Ectodermal cell (in vitro differentiated cells): ENCODE measurements at regions not wholly inside any gene's neighbourhood (a gene's known extent, or its start where the extent isn't known, plus 50 kb on each side); places are given as distances from the start of the nearest gene placed in this dataset.
A peak's percentile ranks its signal among the peaks of the same experiment; 100 is the strongest.
"Not testable (repeated sequence)": the region's sequence is repeated elsewhere in the genome, so short reads cannot be mapped to it uniquely, and the experiment has no call there.

Source experiments
- H3K27ac ChIP-seq: 2 replicates; pipeline ENCODE4 v1.7.0; 2013; ENCODE audit warnings: mild to moderate bottlenecking, low read depth, low read length; ENCODE audit not compliant: insufficient read depth, poor library complexity, severe bottlenecking
- H3K27me3 ChIP-seq: 2 replicates; pipeline ENCODE4 v1.7.0; 2013; ENCODE audit warnings: mild to moderate bottlenecking, low read length; ENCODE audit not compliant: insufficient read depth, control insufficient read depth, poor library complexity, severe bottlenecking
- H3K36me3 ChIP-seq: one replicate; pipeline ENCODE4 v1.7.0; 2013; ENCODE audit warnings: low read length; ENCODE audit not compliant: control insufficient read depth, insufficient read depth
- H3K4me1 ChIP-seq: one replicate; pipeline ENCODE4 v1.7.0; 2013; ENCODE audit warnings: low read length; ENCODE audit not compliant: control insufficient read depth, insufficient read depth
- H3K4me3 ChIP-seq: 2 replicates; pipeline ENCODE4 v1.7.0; 2013; ENCODE audit warnings: low read depth, low read length, control low read depth; ENCODE audit not compliant: insufficient read depth
- H3K9me3 ChIP-seq: 2 replicates; pipeline ENCODE4 v1.7.0; 2013; ENCODE audit warnings: mild to moderate bottlenecking, low read length, moderate library complexity; ENCODE audit not compliant: control insufficient read depth
- WGBS, 2 experiments: methylation state at CpG; one replicate each; pipeline ENCODE4 v1.1.7; 2013; ENCODE audit warnings: missing lambda C conversion rate in 2 of 2; 5-methylcytosine and 5-hydroxymethylcytosine counted together

DNA sequence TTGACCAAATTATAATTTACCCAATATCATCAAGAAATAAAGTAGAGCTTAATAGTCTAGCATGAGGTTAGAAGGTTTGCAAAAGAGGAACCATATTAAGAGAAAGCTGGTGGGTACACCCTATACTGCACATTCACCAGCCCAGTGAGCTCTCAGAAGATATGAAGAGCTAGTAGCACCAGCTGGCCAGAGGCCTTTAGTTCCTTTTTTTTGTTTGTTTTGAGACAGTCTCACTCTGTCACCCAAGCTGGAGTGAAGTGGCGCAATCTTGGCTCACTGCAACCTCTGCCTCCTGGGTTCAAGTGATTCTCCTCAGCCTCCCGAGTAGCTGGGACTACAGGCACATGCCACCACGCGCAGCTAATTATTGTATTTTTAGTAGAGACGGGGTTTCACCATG, 1183.5 kb upstream of the CHAC2 start:
- H3K27me3 ChIP-seq, H3K4me1 ChIP-seq, H3K27ac ChIP-seq, H3K9me3 ChIP-seq, H3K36me3 ChIP-seq, H3K4me3 ChIP-seq: not testable (repeated sequence)
- WGBS, 2 experiments, result 85 to 91% methylated on average over 5 of the region's 5 CpGs

DNA sequence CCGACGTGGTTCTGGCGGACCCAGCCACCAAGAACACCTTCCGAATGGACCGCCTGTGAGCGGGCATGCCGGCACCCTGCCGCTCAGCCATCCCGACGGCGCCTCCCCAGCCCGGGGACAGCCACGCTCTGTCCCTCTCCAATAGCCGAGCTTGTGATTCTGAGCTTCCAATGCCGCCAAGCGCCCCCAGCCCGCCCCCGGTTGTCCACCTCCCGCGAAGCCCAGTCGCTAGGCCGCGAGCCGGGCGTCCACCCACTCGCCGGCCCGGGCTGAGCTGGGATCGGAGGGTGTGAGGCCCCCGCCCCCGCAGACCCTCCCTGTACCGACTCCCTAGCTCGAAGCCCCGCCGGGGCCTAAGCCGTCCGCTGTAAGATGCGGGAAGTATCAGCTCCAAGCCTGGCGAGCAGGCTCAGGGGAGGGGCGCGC, 1195.1 kb upstream of the CHAC2 start:
- 96% methylated on average over 41 of the region's 41 CpGs for WGBS, 2 experiments
- H3K27me3 ChIP-seq, result no peaks in the 10 kb centered on the region
- H3K4me3 ChIP-seq, result no peak overlapping the region
- H3K27ac ChIP-seq, result no peak overlapping the region
- H3K9me3 ChIP-seq, result no peaks in the 10 kb centered on the region
- no peaks in the 10 kb centered on the region for H3K4me1 ChIP-seq
- peaks cover 5% of the 10 kb centered on the region for H3K36me3 ChIP-seq

DNA sequence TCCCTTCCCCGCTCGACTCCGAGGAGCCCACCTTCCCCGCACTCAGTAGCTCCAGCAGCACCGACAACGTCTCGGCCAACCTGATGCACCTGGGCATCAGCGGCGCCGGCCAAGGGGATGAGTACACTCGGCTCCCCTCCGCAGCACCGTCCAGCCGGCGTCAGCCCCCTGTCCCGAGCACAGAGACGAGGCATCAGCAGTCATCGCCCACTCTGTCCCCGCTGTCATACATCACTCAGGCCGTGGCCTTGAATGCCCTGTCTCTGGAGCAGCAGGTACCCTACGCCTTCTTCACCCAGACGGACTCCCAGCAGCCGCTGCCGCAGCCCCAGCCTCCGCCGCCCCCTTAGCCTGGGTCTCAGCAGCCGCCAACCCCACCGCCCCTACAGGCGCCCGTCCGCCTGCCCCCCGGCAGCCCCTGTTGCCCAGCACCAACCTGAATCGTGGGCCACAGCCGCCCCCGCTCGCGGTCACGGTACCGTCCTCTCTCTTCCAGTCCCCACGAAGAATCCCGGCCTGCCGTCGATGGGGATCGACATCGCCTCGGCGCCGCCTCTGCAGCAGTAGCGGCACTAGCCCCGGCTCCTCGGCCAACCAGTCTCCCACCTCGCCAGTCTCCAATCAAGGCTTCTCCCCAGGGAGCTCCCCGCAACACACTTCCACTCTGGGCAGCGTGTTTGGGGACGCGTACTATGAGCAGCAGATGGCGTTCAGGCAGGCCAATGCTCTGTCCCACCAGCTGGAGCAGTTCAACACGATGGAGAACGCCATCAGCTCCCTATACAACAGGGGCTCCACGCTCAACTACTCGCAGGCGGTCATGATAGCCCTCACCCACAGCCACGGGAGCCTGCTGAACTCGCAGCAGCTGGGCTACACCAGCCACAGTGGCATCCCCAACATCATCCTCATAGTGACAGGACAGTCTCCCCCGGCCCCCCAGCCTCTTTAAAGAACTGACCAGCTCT, 1195.9 kb upstream of the CHAC2 start:
- Histone ChIP-seq H3K27me3 (no peaks in the 10 kb centered on the region), H3K4me3 (no peak overlapping the region), H3K9me3 (no peaks in the 10 kb centered on the region), H3K4me1 (no peaks in the 10 kb centered on the region), H3K27ac (no peak overlapping the region), H3K36me3 (peaks cover 5% of the 10 kb centered on the region)
- 96 to 97% methylated on average over 65 of the region's 65 CpGs for WGBS, 2 experiments

DNA sequence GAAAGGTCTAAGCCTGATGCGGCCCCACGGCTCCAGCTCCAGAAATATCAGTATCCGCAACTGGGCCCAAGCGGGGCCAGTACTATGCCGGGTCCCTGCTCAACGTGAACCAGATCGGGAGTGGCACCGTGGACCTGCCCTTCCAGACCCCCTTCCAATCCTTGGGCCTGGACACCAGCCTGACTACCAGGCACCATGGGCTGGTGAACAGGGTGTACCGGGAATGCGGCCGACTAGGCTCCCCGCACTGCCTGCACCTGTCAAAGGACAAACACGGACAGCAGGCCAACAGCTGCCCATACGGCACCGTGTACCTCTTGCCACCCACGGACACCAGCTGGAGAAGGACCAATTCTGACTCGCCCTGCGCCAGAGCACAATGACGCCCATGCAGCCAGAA, 1196.9 kb upstream of the CHAC2 start:
- Histone ChIP-seq H3K9me3 (no peaks in the 10 kb centered on the region), H3K36me3 (peaks cover 5% of the 10 kb centered on the region), H3K27ac (no peak overlapping the region), H3K27me3 (no peaks in the 10 kb centered on the region), H3K4me1 (no peaks in the 10 kb centered on the region), H3K4me3 (no peak overlapping the region)
- WGBS, 2 experiments, result 96% methylated on average over 19 of the region's 19 CpGs

DNA sequence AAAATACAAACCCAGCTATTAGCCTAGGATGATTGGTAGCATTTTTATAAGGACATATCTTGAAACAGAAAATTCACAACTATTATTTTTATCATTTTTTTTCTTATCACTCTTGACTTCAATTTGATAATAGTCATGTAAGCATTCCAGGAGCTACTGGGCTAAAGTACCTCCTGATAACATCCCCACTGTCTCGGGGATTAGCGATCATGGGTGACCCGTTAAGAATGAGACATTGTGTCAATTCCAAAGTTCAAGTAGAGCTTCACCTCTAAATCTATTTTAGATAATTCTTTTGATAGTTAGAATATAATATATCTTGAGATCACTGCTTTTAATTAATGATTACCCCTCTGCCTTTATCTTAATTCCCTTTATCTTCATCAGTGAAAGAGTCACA, 1204.5 kb upstream of the CHAC2 start:
- Histone ChIP-seq H3K9me3 (no peaks in the 10 kb centered on the region), H3K36me3 (no peaks in the 10 kb centered on the region), H3K4me1 (no peaks in the 10 kb centered on the region), H3K27ac (no peak overlapping the region), H3K4me3 (no peak overlapping the region), H3K27me3 (no peaks in the 10 kb centered on the region)
- 50 to 57% methylated on average over 2 to 3 of the region's 3 CpGs for WGBS, 2 experiments

DNA sequence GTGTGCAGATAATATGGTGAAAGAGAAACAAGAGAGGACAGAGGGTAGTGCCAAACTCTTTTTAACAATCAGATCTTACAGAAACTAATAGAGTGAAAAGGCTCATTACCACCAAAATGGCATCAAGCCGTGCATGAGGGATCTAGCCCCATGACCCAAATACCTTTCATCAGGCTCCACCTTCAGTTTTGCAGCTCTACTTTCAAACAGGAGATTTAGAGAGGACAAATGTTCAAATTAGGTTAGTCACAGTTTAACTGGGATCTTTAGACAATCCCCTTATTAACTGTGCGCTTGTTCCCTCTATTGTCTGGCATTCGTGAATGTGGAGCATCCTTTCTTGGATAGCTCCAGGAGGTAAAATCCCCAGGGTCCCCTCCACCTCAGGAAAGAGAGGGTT, 1209.3 kb upstream of the CHAC2 start:
- Histone ChIP-seq H3K27me3 (no peaks in the 10 kb centered on the region), H3K9me3 (no peaks in the 10 kb centered on the region), H3K27ac (peak overlapping the region; percentile 56), H3K4me3 (no peak overlapping the region), H3K36me3 (no peaks in the 10 kb centered on the region), H3K4me1 (no peaks in the 10 kb centered on the region)
- WGBS, 2 experiments, result 10 to 16% methylated on average over 3 of the region's 3 CpGs

DNA sequence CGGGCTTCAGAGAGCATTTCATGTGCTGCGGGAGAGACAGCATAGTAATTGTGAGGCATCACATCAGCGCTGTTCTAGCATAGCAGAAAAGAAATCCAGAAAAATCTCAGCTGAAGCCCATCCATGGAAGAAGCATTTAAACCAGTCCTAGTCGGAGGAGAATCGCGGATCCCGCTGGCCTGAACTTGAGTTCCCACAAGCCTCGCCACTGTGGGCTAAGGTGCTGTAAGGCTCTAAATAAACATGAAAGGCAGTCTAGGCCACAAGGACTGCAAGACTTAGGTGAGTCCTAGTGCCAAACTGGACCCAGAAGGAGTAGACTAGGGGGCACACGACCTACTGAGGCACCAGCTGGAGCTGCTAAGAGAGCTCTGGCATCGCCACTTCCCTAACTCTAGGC, 1225.3 kb upstream of the CHAC2 start:
- Histone ChIP-seq H3K4me1 (no peaks in the 10 kb centered on the region), H3K4me3 (no peak overlapping the region), H3K27ac (no peak overlapping the region), H3K27me3 (no peaks in the 10 kb centered on the region), H3K36me3 (no peaks in the 10 kb centered on the region), H3K9me3 (no peaks in the 10 kb centered on the region)
- WGBS, 2 experiments, result 97% methylated on average over 10 of the region's 10 CpGs

DNA sequence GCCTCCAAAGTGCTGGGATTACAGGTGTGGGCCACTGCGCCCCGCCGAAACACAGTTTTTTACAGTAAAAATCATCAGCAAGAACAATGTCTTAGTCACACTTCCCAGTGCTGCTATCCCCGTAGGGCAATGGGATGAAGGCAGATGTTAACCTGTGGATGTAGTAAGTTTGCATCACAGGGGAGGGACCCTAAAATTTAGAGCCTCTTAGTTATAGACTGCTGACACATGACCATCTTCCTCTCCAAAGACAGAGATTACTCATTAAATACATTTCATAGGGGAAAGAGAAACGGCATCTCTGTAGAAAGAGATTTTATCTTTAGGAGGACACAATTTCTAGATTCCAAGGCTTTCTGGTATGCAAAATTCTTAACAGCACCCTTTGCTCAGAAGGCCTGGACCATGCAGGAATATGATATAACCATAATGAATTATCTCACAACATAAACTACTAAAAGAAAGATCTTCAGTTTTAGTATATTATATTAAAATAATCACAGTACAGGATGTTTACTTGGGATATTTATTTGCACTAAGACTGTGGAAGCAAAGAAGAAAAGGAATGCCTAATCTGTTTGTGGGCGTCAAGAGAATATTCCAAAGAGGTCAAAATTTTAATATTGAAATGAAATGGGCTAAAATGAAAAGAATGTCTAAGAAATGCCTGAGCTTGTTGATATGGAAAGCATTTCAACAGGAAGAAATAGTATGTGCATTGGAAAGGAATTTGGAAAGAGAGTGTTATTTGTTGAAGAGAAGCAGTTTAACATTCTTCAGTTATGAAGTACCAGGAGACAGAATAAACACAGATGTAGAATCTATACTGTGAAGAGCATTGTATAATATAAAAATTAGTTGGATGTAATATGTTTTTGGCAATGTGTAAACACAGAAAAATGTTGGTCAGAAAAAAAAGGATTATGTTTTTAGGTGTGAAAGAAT, 1228.3 kb upstream of the CHAC2 start:
- Histone ChIP-seq H3K4me3 (no peak overlapping the region), H3K36me3 (no peaks in the 10 kb centered on the region), H3K9me3 (no peaks in the 10 kb centered on the region), H3K27ac (no peak overlapping the region), H3K4me1 (no peaks in the 10 kb centered on the region), H3K27me3 (no peaks in the 10 kb centered on the region)
- 93 to 100% methylated on average over 5 of the region's 6 CpGs for WGBS, 2 experiments

DNA sequence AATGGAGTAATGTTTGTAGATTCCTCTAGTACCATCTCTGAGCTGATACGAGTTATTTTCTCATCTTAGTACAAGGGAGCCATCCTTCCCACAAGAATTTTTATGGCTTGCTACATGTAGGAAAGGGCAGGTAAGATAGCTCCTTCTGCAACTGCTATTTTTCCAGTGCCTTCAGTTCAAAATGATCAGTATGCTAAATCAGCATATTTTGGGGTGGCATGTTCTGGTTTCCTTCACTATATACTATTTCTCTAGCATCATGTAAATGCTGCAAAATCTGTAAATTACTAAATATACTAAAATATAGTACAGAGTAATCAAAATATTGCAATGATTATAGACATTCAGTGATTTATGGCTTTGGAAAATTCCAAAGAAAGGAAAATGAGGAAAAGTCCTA, 1230.0 kb upstream of the CHAC2 start:
- H3K4me1 ChIP-seq, result no peaks in the 10 kb centered on the region
- no peaks in the 10 kb centered on the region for H3K36me3 ChIP-seq
- no peaks in the 10 kb centered on the region for H3K27me3 ChIP-seq
- WGBS, 2 experiments, result 82% methylated on average over 1 of the region's 1 CpG; no CpG with 5 or more reads in 1 of the 2 experiments
- H3K27ac ChIP-seq, result no peak overlapping the region
- H3K9me3 ChIP-seq, result no peaks in the 10 kb centered on the region
- H3K4me3 ChIP-seq, result no peak overlapping the region

DNA sequence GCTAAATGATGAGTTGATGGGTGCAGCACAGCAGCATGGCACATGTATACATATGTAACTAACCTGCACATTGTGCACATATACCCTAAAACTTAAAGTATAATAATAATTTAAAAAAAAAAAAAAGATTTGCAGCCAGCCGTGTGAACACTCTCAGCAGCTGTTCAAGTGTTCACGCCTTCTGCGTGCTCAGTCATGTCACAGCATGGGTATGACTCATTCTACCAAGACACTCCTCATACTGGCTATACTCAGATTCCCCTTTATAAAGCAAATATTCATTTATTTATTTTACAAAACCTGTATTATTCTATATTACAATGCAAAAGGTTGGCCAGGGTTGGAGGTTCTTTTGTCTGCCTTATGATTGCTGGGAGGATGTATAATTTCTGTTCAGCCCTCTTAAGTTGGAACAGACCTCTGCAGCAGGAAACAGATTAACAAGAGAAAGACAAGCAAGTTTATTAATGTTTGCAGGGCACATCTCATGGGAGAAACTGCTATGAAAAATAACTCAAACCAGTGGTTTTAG, 1230.6 kb upstream of the CHAC2 start:
- Histone ChIP-seq H3K36me3 (no peaks in the 10 kb centered on the region), H3K27ac (no peak overlapping the region), H3K9me3 (no peaks in the 10 kb centered on the region), H3K27me3 (no peaks in the 10 kb centered on the region), H3K4me3 (no peak overlapping the region), H3K4me1 (no peaks in the 10 kb centered on the region)
- 88 to 98% methylated on average over 3 of the region's 3 CpGs for WGBS, 2 experiments
